ENCODE measurements at regions not wholly inside any gene's neighbourhood (a gene's known extent, or its start where the extent isn't known, plus 50 kb on each side); places are given as distances from the start of the nearest gene placed in this dataset.

GRCh38 chr14:84864548-84865271 is 665.2 kb upstream of the FLRT2 start:
- Histone ChIP-seq H3K4me3 (no peak overlapping the region), H3K36me3 (replicated peaks in 1 of 2) (no peaks in the 10 kb centered on the region), H3K27ac (no peak overlapping the region), H3K9me3 (replicated peaks in 1 of 3) (no peaks in the 10 kb centered on the region), H3K4me1 (replicated peaks in 1 of 2) (no peaks in the 10 kb centered on the region), H3K27me3 (no peaks in the 10 kb centered on the region)
- intact Hi-C loops (cut with DNase I) = no loop called here
- DNase-seq = no peak
- WGBS, 4 donors = 81 to 95% (median 88%) methylated on average over 2 of the region's 2 CpGs
- TF ChIP-seq CTCF (IDR thresholded peaks at IDR 0.05) = no peak
- no peak for TF ChIP-seq POLR2A (IDR thresholded peaks at IDR 0.05)

GRCh38 chr14:84871734-84872133 is 658.2 kb upstream of the FLRT2 start:
- Histone ChIP-seq H3K4me1 (replicated peaks in 1 of 2) (no peaks in the 10 kb centered on the region), H3K27ac (no peak overlapping the region), H3K9me3 (replicated peaks in 1 of 3) (no peaks in the 10 kb centered on the region), H3K36me3 (replicated peaks in 1 of 2) (no peaks in the 10 kb centered on the region), H3K4me3 (no peak overlapping the region), H3K27me3 (no peaks in the 10 kb centered on the region)
- no peak for TF ChIP-seq POLR2A (IDR thresholded peaks at IDR 0.05)
- TF ChIP-seq CTCF (IDR thresholded peaks at IDR 0.05) = no peak
- DNase-seq = no peak
- WGBS, 4 donors = 87 to 95% (median 91%) methylated on average over 2 of the region's 2 CpGs
- intact Hi-C loops (cut with DNase I) = no loop called here

- intact Hi-C loops (cut with DNase I) = no loop called here
- Histone ChIP-seq H3K27ac (no peak overlapping the region), H3K9me3 (replicated peaks in 1 of 3) (no peaks in the 10 kb centered on the region), H3K4me3 (no peak overlapping the region), H3K27me3 (no peaks in the 10 kb centered on the region), H3K4me1 (replicated peaks in 1 of 2) (no peaks in the 10 kb centered on the region), H3K36me3 (replicated peaks in 1 of 2) (no peaks in the 10 kb centered on the region)
- WGBS, 4 donors = 89 to 91% (median 90%) methylated on average over 2 of the region's 2 CpGs
- TF ChIP-seq POLR2A (IDR thresholded peaks at IDR 0.05) (no peak), CTCF (IDR thresholded peaks at IDR 0.05) (no peak)
- DNase-seq = no peak
These were observed 655.5 kb upstream of the FLRT2 start for GRCh38 chr14:84874436-84874835.

GRCh38 chr14:84877061-84877460 is 652.9 kb upstream of the FLRT2 start:
- intact Hi-C loops (cut with DNase I) = no loop called here
- Histone ChIP-seq H3K9me3 (replicated peaks in 1 of 3) (no peaks in the 10 kb centered on the region), H3K4me3 (no peak overlapping the region), H3K4me1 (replicated peaks in 1 of 2) (no peaks in the 10 kb centered on the region), H3K27ac (no peak overlapping the region), H3K36me3 (replicated peaks in 1 of 2) (no peaks in the 10 kb centered on the region), H3K27me3 (no peaks in the 10 kb centered on the region)
- 81 to 95% (median 90%) methylated on average over 1 of the region's 1 CpG for WGBS, 4 donors
- TF ChIP-seq CTCF (IDR thresholded peaks at IDR 0.05) (no peak), POLR2A (IDR thresholded peaks at IDR 0.05) (no peak)
- DNase-seq = no peak
